ENCODE measurements at regions not wholly inside any gene's neighbourhood (a gene's known extent, or its start where the extent isn't known, plus 50 kb on each side); places are given as distances from the start of the nearest gene placed in this dataset.

DNA sequence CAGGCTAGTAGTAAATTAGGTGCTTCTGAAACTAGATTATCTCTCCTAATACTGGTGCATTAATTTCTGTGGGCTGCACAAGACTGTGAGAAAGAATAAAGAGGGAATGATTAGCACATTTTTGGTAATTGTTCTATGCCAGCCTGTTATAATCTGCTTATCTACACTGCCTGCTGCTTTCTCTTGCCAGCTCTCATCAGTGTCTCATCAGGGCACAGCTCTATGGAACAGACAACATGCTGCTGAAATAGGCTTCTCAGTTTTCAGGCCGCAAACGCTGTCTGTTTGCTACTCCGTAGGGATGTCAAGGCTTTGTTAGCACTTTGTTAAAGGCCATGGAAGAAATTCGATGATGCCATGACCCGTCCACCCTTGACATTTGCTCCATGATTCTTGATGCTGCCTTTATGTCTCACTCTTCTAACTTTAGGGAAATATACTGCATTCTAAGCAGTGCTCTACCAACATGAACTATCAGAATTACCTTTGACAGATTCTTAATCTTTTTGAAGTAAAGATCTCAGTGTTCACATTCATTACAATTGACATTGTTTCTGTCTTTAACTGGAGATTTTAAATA, 84.0 kb upstream of the PRR20A start:
- DNase-seq (ENCODE audit: low read depth in 1 of 2, low spot score in 2 of 2) = no peak

DNA sequence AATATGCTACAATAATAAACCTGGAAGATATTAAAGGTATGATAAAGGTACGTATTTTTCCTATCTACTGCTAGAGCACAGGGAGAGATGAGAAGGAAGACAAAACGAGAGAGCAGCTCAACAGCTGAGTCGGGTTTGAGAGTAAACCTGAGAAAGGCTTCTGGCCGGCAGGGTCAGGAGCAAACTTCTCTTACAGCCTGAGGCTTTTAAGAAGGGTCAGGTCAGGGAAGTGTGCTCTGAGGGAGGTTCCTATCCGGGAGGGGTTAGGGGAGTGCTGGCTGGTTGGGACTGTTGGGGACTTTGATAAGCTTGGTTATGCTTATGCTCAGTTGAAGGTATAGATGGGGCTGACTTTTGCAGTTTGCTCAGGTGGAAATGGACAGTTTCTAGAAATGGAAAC, 77.7 kb upstream of the PRR20A start:
- Histone ChIP-seq H3K4me3 (no peak overlapping the region), H3K36me3 (no peaks in the 10 kb centered on the region), H3K4me1 (replicated peaks) (no peaks in the 10 kb centered on the region), H3K9me3 (replicated peaks) (no peaks in the 10 kb centered on the region; the same call in 1 of the 2 replicates), H3K27ac (no peak overlapping the region), H3K27me3 (replicated peaks) (no peaks in the 10 kb centered on the region)
- DNase-seq (ENCODE audit: low read depth in 1 of 2, low spot score in 2 of 2) = no peak

More for the DNA sequence above, 84.0 kb upstream of the PRR20A start:
- no peaks in the 10 kb centered on the region for H3K27me3 ChIP-seq (replicated peaks)
- H3K9me3 ChIP-seq (replicated peaks) = no peaks in the 10 kb centered on the region; the same call in 1 of the 2 replicates
- H3K4me1 ChIP-seq (replicated peaks) = no peaks in the 10 kb centered on the region
- no peak overlapping the region for H3K4me3 ChIP-seq
- H3K27ac ChIP-seq = no peak overlapping the region
- no peaks in the 10 kb centered on the region for H3K36me3 ChIP-seq

DNA sequence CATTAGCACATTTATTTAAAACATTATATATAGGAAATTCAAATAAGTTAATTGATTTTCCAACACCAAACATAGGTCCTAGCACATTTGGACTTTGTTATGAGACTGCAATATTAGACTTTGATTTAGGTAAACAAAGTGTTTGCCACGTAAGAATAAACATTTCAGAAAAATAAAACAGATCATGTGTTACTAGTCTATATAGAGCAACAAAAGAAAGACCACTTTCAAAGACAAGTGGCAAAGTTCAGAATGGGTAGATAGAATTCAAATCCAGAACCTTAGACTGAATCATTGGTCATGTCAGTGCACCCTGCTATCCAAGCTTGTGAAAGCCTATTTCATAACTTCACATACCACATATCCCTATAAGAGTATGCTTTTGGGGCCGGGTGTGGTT, 66.7 kb upstream of the PRR20A start:
- Histone ChIP-seq H3K27ac (no peak overlapping the region), H3K27me3 (replicated peaks) (no peaks in the 10 kb centered on the region), H3K4me3 (no peak overlapping the region), H3K4me1 (replicated peaks) (no peaks in the 10 kb centered on the region), H3K36me3 (no peaks in the 10 kb centered on the region), H3K9me3 (replicated peaks) (no peaks in the 10 kb centered on the region)
- DNase-seq (ENCODE audit: low read depth in 1 of 2, low spot score in 2 of 2) = no peak

DNA sequence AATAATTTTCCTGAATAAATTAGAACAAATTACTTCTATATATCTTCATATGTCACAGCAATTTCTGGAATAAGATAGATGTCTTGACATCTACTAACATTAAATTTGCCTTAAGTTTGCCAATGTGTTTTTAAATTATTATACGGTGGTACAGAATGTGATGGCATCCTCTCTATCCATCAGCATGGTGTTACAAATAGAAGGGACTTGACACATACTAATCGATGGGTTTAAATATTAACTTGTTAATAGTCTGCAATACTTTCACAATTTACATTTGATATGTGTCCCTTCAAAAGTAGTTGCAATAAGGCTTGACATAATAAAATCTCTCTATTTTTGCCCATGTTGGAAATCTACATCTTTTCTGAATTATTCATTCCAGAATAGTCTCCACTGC, 65.1 kb upstream of the PRR20A start:
- no peaks in the 10 kb centered on the region for H3K9me3 ChIP-seq (replicated peaks)
- H3K27me3 ChIP-seq (replicated peaks) = no peaks in the 10 kb centered on the region
- no peak overlapping the region for H3K27ac ChIP-seq
- DNase-seq (ENCODE audit: low read depth in 1 of 2, low spot score in 2 of 2) = no peak
- no peaks in the 10 kb centered on the region for H3K4me1 ChIP-seq (replicated peaks)
- no peaks in the 10 kb centered on the region for H3K36me3 ChIP-seq
- no peak overlapping the region for H3K4me3 ChIP-seq

DNA sequence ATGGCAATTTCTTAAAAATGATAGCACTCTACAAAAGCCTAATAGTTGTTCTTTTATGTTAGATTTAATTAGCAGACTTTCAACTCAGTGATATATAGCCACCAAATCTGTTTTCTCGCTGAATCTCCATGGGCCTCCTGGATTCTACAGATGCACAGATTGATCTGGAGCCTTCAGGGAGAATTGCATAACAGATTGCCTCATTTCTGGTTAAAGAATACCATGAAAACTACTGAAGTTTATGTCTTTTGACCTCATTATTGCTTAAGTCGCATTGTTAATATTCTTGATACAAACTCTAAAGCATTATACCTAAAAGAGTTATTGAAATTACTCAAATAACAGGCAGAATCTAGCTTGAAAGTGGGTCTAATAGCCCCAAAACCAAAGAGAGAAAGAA, 53.7 kb upstream of the PRR20A start:
- no peaks in the 10 kb centered on the region for H3K4me1 ChIP-seq (replicated peaks)
- DNase-seq (ENCODE audit: low read depth in 1 of 2, low spot score in 2 of 2) = no peak

More for the DNA sequence above, 53.7 kb upstream of the PRR20A start:
- H3K27ac ChIP-seq = no peak overlapping the region
- H3K27me3 ChIP-seq (replicated peaks) = no peaks in the 10 kb centered on the region
- H3K36me3 ChIP-seq = no peaks in the 10 kb centered on the region
- H3K9me3 ChIP-seq (replicated peaks) = no peaks in the 10 kb centered on the region
- H3K4me3 ChIP-seq = no peak overlapping the region
